IMR-90 (cell line): ENCODE measurements at regions not wholly inside any gene's neighbourhood (a gene's known extent, or its start where the extent isn't known, plus 50 kb on each side); places are given as distances from the start of the nearest gene placed in this dataset.

Experiments used
- ATAC-seq: fragments of 200-7000 bp; cut with Tn5 transposase; 2 replicates; pipeline ENCODE4 v1.9.1; 2020; ENCODE audit warnings: low read depth, mild to moderate bottlenecking, moderate library complexity
- BruUV-seq: library from RNA; stranded (reverse); fragments of 400-500 nt; replicated peaks from 2 replicates; lab custom pipeline; 2021; lab: Mats Ljungman, UMichigan
- CTCF ChIA-PET: fragments of 300-600 bp; formaldehyde crosslinking; extraction: SDS; loops from one replicate; lab custom pipeline; 2021; ENCODE audit warnings: antibody characterized with exemption; lab: Yijun Ruan, JAX
- POLR2A ChIA-PET: fragments of 300-600 bp; sonication (Branson Sonifier 250); formaldehyde crosslinking; loops from one replicate; lab custom pipeline; 2022; ENCODE audit warnings: antibody characterized with exemption; ENCODE audit not compliant: unreplicated experiment; lab: Charles Lee
- DNase-seq: peaks from one replicate; pipeline ENCODE4 v3.0.0; 2013
- H2AFZ ChIP-seq: replicated peaks from 2 replicates; pipeline ENCODE3; 2013; ENCODE audit warnings: low read length, mild to moderate bottlenecking; ENCODE audit not compliant: poor library complexity
- H2AK5ac ChIP-seq: 2 replicates; pipeline ENCODE4 v1.6.1; 2013; ENCODE audit warnings: low read depth, low read length, inconsistent platforms
- H2AK9ac ChIP-seq: replicated peaks from 2 replicates; pipeline ENCODE3; 2013; ENCODE audit warnings: mild to moderate bottlenecking, low read depth, low read length, moderate library complexity; ENCODE audit not compliant: poor library complexity
- H2BK120ac ChIP-seq: 2 replicates; pipeline ENCODE4 v1.6.1; 2013; ENCODE audit warnings: low read depth, low read length, inconsistent platforms
- H2BK15ac ChIP-seq: 3 replicates; pipeline ENCODE4 v1.6.1; 2013; ENCODE audit warnings: low read depth, low read length, inconsistent platforms
- H2BK20ac ChIP-seq: 2 replicates; pipeline ENCODE4 v1.6.1; 2013; ENCODE audit warnings: low read depth, mild to moderate bottlenecking, inconsistent platforms, low read length, moderate library complexity
- H2BK5ac ChIP-seq: 2 replicates; pipeline ENCODE4 v1.6.1; 2013; ENCODE audit warnings: mild to moderate bottlenecking, low read depth, low read length, inconsistent platforms; ENCODE audit not compliant: poor library complexity, severe bottlenecking
- H3K14ac ChIP-seq: replicated peaks from 2 replicates; pipeline ENCODE4 v1.6.1; 2013; ENCODE audit warnings: low read depth, low read length, inconsistent platforms
- H3K18ac ChIP-seq: 2 replicates; pipeline ENCODE4 v1.6.1; 2013; ENCODE audit warnings: low read depth, low read length, control low read depth
- H3K23ac ChIP-seq: 2 replicates; pipeline ENCODE4 v1.6.1; 2013; ENCODE audit warnings: low read depth, low read length, inconsistent platforms
- H3K27ac ChIP-seq: 2 replicates; pipeline ENCODE4 v1.5.1; 2013; ENCODE audit warnings: mild to moderate bottlenecking, control low read depth, low read length; ENCODE audit not compliant: insufficient read depth
- H3K27me3 ChIP-seq: 2 replicates; pipeline ENCODE4 v1.6.1; 2013; ENCODE audit warnings: low read length; ENCODE audit not compliant: control insufficient read depth, insufficient read depth
- H3K36me3 ChIP-seq: 2 replicates; pipeline ENCODE4 v1.6.1; 2013; ENCODE audit warnings: low read length, mixed read lengths; ENCODE audit not compliant: control insufficient read depth, insufficient read depth
- H3K4ac ChIP-seq: 2 replicates; pipeline ENCODE4 v1.6.1; 2013; ENCODE audit warnings: low read depth, low read length, inconsistent platforms
- H3K4me1 ChIP-seq: 2 replicates; pipeline ENCODE4 v1.6.1; 2013; ENCODE audit warnings: low read length, mixed read lengths; ENCODE audit not compliant: control insufficient read depth, insufficient read depth
- H3K4me2 ChIP-seq: 2 replicates; pipeline ENCODE4 v1.6.1; 2013; ENCODE audit warnings: low read depth, mild to moderate bottlenecking, control low read depth, low read length, moderate library complexity
- H3K4me3 ChIP-seq: 2 replicates; pipeline ENCODE4 v1.5.1; 2013; ENCODE audit warnings: low read depth, mild to moderate bottlenecking, control low read depth, low read length, moderate library complexity; ENCODE audit not compliant: insufficient read depth
- H3K56ac ChIP-seq: 2 replicates; pipeline ENCODE4 v1.6.1; 2013; ENCODE audit warnings: low read length, inconsistent platforms; ENCODE audit not compliant: insufficient read depth; ENCODE audit errors: extremely low read depth
- H3K79me1 ChIP-seq, 2 experiments: 2 replicates each; pipeline ENCODE4 v1.6.1; 2013; ENCODE audit warnings: low read length in 2 of 2, inconsistent platforms in 1 of 2, low read depth in 1 of 2
- H3K9ac ChIP-seq: 2 replicates; pipeline ENCODE4 v1.6.1; 2013; ENCODE audit warnings: low read depth, low read length, control low read depth
- H3K9me1 ChIP-seq: 2 replicates; pipeline ENCODE4 v1.6.1; 2013; ENCODE audit warnings: low read length, inconsistent platforms; ENCODE audit not compliant: insufficient read depth
- H3K9me3 ChIP-seq: 2 replicates; pipeline ENCODE4 v1.6.1; 2013; ENCODE audit warnings: low read length; ENCODE audit not compliant: control insufficient read depth, insufficient read depth
- H4K20me1 ChIP-seq: 2 replicates; pipeline ENCODE4 v1.6.1; 2013; ENCODE audit warnings: low read length, inconsistent platforms; ENCODE audit not compliant: insufficient read depth
- H4K5ac ChIP-seq: 2 replicates; pipeline ENCODE4 v1.6.1; 2013; ENCODE audit warnings: mild to moderate bottlenecking, low read depth, low read length, control low read depth
- H4K8ac ChIP-seq, 2 experiments: 2 replicates each; pipeline ENCODE4 v1.6.1; 2013; ENCODE audit warnings: low read depth in 2 of 2, low read length in 2 of 2, control low read depth in 1 of 2, inconsistent platforms in 1 of 2
- H4K91ac ChIP-seq: 2 replicates; pipeline ENCODE4 v1.6.1; 2013; ENCODE audit warnings: low read depth, low read length, inconsistent platforms; ENCODE audit not compliant: insufficient read depth
- BHLHE40 ChIP-seq: fragments of 150-350 bp; IDR thresholded peaks from 2 replicates; pipeline ENCODE4 v1.6.1; 2016; ENCODE audit warnings: mild to moderate bottlenecking, low read depth, low read length
- CEBPB ChIP-seq: IDR thresholded peaks from 2 replicates; pipeline ENCODE4 v1.6.1; 2012; ENCODE audit warnings: low read depth, low read length, improper control_type of control experiment
- CHD1 ChIP-seq: IDR thresholded peaks from 2 replicates; pipeline ENCODE4 v1.6.1; 2012; ENCODE audit warnings: low read depth, low read length, improper control_type of control experiment
- FOS ChIP-seq: fragments of 150-350 bp; IDR thresholded peaks from 2 replicates; pipeline ENCODE4 v1.6.1; 2016; ENCODE audit warnings: low read depth, low read length
- MAFK ChIP-seq: IDR thresholded peaks from 2 replicates; pipeline ENCODE4 v1.6.1; 2012; ENCODE audit warnings: low read depth, low read length, improper control_type of control experiment
- MAZ ChIP-seq: IDR thresholded peaks from 2 replicates; pipeline ENCODE4 v1.6.1; 2012; ENCODE audit warnings: low read depth, mild to moderate bottlenecking, low read length, improper control_type of control experiment, moderate library complexity, borderline replicate concordance
- MXI1 ChIP-seq: IDR thresholded peaks from 2 replicates; pipeline ENCODE4 v1.6.1; 2012; ENCODE audit warnings: low read depth, mild to moderate bottlenecking, low read length, moderate library complexity, borderline replicate concordance
- NFE2L2 ChIP-seq: fragments of 150-350 bp; IDR thresholded peaks from 2 replicates; pipeline ENCODE4 v1.6.1; 2016; ENCODE audit warnings: low read depth, mild to moderate bottlenecking, low read length
- POLR2A ChIP-seq: IDR thresholded peaks from 2 replicates; pipeline ENCODE4 v1.6.1; 2012; ENCODE audit warnings: mild to moderate bottlenecking, low read depth, low read length
- RAD21 ChIP-seq: IDR thresholded peaks from 2 replicates; pipeline ENCODE4 v1.6.1; 2012; ENCODE audit warnings: low read length, improper control_type of control experiment
- RCOR1 ChIP-seq: IDR thresholded peaks from 2 replicates; pipeline ENCODE4 v1.6.1; 2012; ENCODE audit warnings: mild to moderate bottlenecking, low read length, improper control_type of control experiment; ENCODE audit not compliant: insufficient replicate concordance
- RFX5 ChIP-seq: IDR thresholded peaks from 2 replicates; pipeline ENCODE4 v1.8.0; 2012; ENCODE audit warnings: low read depth, mild to moderate bottlenecking, low read length, moderate library complexity
- SMC3 ChIP-seq: fragments of 150-350 bp; IDR thresholded peaks from 2 replicates; pipeline ENCODE4 v1.6.1; 2016; ENCODE audit warnings: low read depth, mild to moderate bottlenecking, antibody characterized with exemption, low read length, moderate library complexity
- WGBS, 2 experiments: methylation state at CpG; one replicate each; pipeline versions ENCODE4 v1.1.5 to v1.1.7; 2013; ENCODE audit warnings: missing lambda C conversion rate in 2 of 2; ENCODE audit not compliant: insufficient read length in 1 of 2; ENCODE audit errors: extremely low coverage in 2 of 2; 5-methylcytosine and 5-hydroxymethylcytosine counted together
- dilution Hi-C: fragments of 300-500 bp; cut with HindIII; formaldehyde crosslinking; loops from one replicate; pipeline ENCODE4 v1.14.3; 2018; ENCODE audit warnings: low sequenced_read_pairs; ENCODE audit not compliant: unreplicated experiment
- in situ Hi-C: fragments of 300-500 bp; cut with MboI; formaldehyde crosslinking; loops from 3 replicates; pipeline ENCODE4 v1.14.3; 2019; ENCODE audit warnings: low sequenced_read_pairs, inconsistent platforms, mixed read lengths
- intact Hi-C: fragments of 100-400 bp; cut with micrococcal nuclease; formaldehyde crosslinking; loops from 2 replicates; pipeline ENCODE4 v1.10.0; 2022
- TF ChIP-seq, protein P1 (sequence below): conservative IDR thresholded peaks from 2 replicates; pipeline ENCODE4 v1.5.1; 2012; ENCODE audit warnings: mild to moderate bottlenecking, low read depth, low read length, improper control_type of control experiment
- TF ChIP-seq, protein P2 (sequence below): fragments of 150-350 bp; IDR thresholded peaks from 2 replicates; pipeline ENCODE4 v1.6.1; 2017; ENCODE audit warnings: mild to moderate bottlenecking, antibody characterized with exemption, low read length, low read depth
- TF ChIP-seq, protein P3 (sequence below): fragments of 150-350 bp; IDR thresholded peaks from 2 replicates; pipeline ENCODE4 v1.6.1; 2016; ENCODE audit warnings: low read depth, mild to moderate bottlenecking, low read length, moderate library complexity, borderline replicate concordance

DNA sequence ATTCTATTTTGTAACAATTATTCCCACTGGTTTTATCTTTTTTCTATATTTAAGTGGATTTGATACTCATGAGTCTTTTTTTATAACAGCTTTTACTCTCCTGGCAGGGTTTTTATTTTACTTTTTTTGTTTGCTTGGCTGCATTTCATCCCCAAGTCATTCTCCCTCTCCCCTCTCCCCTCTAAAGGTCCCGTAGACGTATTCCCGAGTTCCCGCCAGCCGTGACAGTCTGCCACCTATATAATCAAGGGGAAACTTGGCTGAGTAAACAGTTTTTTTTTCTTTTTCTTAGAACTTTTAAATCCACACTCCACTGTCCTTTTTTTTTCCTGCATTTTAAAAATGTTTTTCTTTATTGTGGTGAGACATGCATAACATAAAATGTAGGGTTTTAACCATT lies 433.1 kb upstream of the HS6ST1 start:
- in situ Hi-C loops (loop anchor here (10.0 kb wide), 1 partner anchor 427 kb away; no protein-coding TSS in a partner anchor), dilution Hi-C loops (no loop called here), intact Hi-C loops (loop anchor here (10.0 kb wide), 2 partner anchors 687 to 1093 kb away; no protein-coding TSS in a partner anchor)
- Histone ChIP-seq H2BK120ac (no peak overlapping the region), H3K79me1 (no peaks in the 10 kb centered on the region), H4K8ac (no peak overlapping the region), H4K5ac (no peak overlapping the region), H3K4ac (no peak overlapping the region), H3K27ac (no peak overlapping the region), H3K9ac (no peak overlapping the region), H3K56ac (no peak overlapping the region), H2BK15ac (no peak overlapping the region), H2AK5ac (no peak overlapping the region), H3K4me3 (no peak overlapping the region), H3K9me1 (no peaks in the 10 kb centered on the region), H3K4me2 (no peak overlapping the region), H3K9me3 (no peaks in the 10 kb centered on the region), H4K20me1 (no peaks in the 10 kb centered on the region), H2AFZ (no peak overlapping the region), H3K23ac (no peak overlapping the region), H3K4me1 (no peaks in the 10 kb centered on the region), H2BK5ac (no peak overlapping the region), H3K36me3 (no peaks in the 10 kb centered on the region), H4K91ac (no peak overlapping the region), H3K14ac (no peak overlapping the region), H3K18ac (no peak overlapping the region), H2AK9ac (no peak overlapping the region), H2BK20ac (no peak overlapping the region), H3K27me3 (peaks cover 18% of the 10 kb centered on the region)
- ATAC-seq (no peak), DNase-seq (no peak)
- BruUV-seq, result no TSS peak
- ChIA-PET CTCF (interaction anchor here (0.7 kb wide), 1 partner anchor 95 kb away, joined by 5 read pairs; no protein-coding TSS in a partner anchor), POLR2A (no interaction called here)
- TF ChIP-seq RAD21 (no peak), SMC3 (no peak), NFE2L2 (no peak), FOS (no peak), CHD1 (no peak), RCOR1 (no peak), CEBPB (no peak), MXI1 (no peak), MAZ (no peak), MAFK (no peak), BHLHE40 (no peak), POLR2A (no peak), RFX5 (no peak)
- TF ChIP-seq, protein P1, sequence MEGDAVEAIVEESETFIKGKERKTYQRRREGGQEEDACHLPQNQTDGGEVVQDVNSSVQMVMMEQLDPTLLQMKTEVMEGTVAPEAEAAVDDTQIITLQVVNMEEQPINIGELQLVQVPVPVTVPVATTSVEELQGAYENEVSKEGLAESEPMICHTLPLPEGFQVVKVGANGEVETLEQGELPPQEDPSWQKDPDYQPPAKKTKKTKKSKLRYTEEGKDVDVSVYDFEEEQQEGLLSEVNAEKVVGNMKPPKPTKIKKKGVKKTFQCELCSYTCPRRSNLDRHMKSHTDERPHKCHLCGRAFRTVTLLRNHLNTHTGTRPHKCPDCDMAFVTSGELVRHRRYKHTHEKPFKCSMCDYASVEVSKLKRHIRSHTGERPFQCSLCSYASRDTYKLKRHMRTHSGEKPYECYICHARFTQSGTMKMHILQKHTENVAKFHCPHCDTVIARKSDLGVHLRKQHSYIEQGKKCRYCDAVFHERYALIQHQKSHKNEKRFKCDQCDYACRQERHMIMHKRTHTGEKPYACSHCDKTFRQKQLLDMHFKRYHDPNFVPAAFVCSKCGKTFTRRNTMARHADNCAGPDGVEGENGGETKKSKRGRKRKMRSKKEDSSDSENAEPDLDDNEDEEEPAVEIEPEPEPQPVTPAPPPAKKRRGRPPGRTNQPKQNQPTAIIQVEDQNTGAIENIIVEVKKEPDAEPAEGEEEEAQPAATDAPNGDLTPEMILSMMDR, result no peak
- TF ChIP-seq, protein P2, sequence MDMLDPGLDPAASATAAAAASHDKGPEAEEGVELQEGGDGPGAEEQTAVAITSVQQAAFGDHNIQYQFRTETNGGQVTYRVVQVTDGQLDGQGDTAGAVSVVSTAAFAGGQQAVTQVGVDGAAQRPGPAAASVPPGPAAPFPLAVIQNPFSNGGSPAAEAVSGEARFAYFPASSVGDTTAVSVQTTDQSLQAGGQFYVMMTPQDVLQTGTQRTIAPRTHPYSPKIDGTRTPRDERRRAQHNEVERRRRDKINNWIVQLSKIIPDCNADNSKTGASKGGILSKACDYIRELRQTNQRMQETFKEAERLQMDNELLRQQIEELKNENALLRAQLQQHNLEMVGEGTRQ, result no peak
- TF ChIP-seq, protein P3, sequence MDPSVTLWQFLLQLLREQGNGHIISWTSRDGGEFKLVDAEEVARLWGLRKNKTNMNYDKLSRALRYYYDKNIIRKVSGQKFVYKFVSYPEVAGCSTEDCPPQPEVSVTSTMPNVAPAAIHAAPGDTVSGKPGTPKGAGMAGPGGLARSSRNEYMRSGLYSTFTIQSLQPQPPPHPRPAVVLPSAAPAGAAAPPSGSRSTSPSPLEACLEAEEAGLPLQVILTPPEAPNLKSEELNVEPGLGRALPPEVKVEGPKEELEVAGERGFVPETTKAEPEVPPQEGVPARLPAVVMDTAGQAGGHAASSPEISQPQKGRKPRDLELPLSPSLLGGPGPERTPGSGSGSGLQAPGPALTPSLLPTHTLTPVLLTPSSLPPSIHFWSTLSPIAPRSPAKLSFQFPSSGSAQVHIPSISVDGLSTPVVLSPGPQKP, result no peak
- no CpG with 5 or more reads among the region's 5 CpGs for WGBS, 2 experiments
